ENCODE measurements at regions not wholly inside any gene's neighbourhood (a gene's known extent, or its start where the extent isn't known, plus 50 kb on each side); places are given as distances from the start of the nearest gene placed in this dataset.

DNA sequence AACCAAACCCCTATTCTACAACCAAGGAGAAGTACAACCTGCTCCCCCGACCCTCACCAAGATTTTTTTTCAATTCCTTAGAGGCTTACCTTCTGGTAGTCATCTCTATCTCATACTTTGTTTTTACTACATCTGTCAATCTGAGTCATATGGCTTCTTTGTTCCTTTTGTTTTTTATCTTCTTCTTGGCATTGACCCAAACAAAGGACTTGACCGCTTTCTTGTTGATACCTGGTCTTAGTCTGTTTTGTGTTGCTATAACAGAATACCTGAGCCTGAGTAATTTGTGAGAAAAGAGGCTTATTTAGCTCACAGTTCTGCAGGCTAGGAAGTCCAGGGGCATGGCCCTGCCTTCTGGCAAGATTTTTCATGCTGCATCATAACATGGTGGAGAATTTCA lies 352.7 kb downstream of the MLLT3 start:
- H2BK15ac ChIP-seq (ENCODE audit: low read length): no peak overlapping the region
- H4K20me1 ChIP-seq (replicated peaks in 1 of 2; ENCODE audit: control insufficient read depth in 1 of 2, insufficient read depth in 2 of 2, low read length in 2 of 2): no peaks in the 10 kb centered on the region
- no peak overlapping the region for H2AK5ac ChIP-seq (ENCODE audit: low read depth, low read length)
- H3K56ac ChIP-seq (replicated peaks; ENCODE audit: insufficient read length, low read depth, low read length): no peak overlapping the region
- no peak overlapping the region for H3K4me2 ChIP-seq (ENCODE audit: insufficient read depth in 1 of 2, low read depth in 2 of 2, low read length in 2 of 2)
- no peak overlapping the region for H3K4ac ChIP-seq (replicated peaks; ENCODE audit: insufficient read length, low read depth, low read length)
- no peak overlapping the region for H3K9ac ChIP-seq (replicated peaks in 1 of 4; ENCODE audit: extremely low read depth in 1 of 4, low read depth in 3 of 4, low read length in 3 of 4)
- no peak overlapping the region for H3K4me3 ChIP-seq (ENCODE audit: extremely low read depth in 1 of 4, insufficient read depth in 2 of 4, low read depth in 3 of 4, low read length in 4 of 4)
- H3K36me3 ChIP-seq (ENCODE audit: control insufficient read depth in 2 of 4, insufficient read depth in 4 of 4, low read length in 3 of 4): no peaks in the 10 kb centered on the region; a peak in 1 of 8 replicates
- no peaks in the 10 kb centered on the region; a peak in 1 of 7 replicates for H3K27me3 ChIP-seq (replicated peaks in 1 of 4; ENCODE audit: control insufficient read depth in 3 of 4, extremely low read depth in 1 of 4, insufficient read depth in 3 of 4, low read length in 3 of 4)
- H3K9me3 ChIP-seq (ENCODE audit: insufficient read depth in 2 of 2, low read depth in 1 of 2, low read length in 1 of 2): peaks cover 4 to 6% of the 10 kb centered on the region in 2 experiments; a peak in 1 of 4 replicates
- H3K23me2 ChIP-seq (ENCODE audit: low read depth, low read length): no peaks in the 10 kb centered on the region
- FAIRE-seq: no peak
- no peak overlapping the region for H2BK5ac ChIP-seq (ENCODE audit: low read depth, low read length)
- H4K5ac ChIP-seq (ENCODE audit: insufficient read length, low read depth, low read length): no peak overlapping the region
- H2BK120ac ChIP-seq (replicated peaks; ENCODE audit: low read depth, low read length): no peak overlapping the region
- H3K14ac ChIP-seq (ENCODE audit: insufficient read length): no peak overlapping the region
- no peak overlapping the region for H2AFZ ChIP-seq (ENCODE audit: low read length)
- TF ChIP-seq EP300 (IDR thresholded peaks at IDR 0.05; ENCODE audit: borderline replicate concordance in 1 of 2, low read depth in 2 of 2, low read length in 2 of 2): no peak
- no peak for TF ChIP-seq SP4 (IDR thresholded peaks at IDR 0.05; ENCODE audit: low read length)
- no peak for TF ChIP-seq HDAC2 (IDR thresholded peaks at IDR 0.05; ENCODE audit: borderline replicate concordance in 1 of 2, low read depth in 2 of 2, low read length in 2 of 2)
- no peak for TF ChIP-seq SP1 (IDR thresholded peaks at IDR 0.05; ENCODE audit: low read depth, low read length)
- no peak for TF ChIP-seq PHF8 (conservative IDR thresholded peaks at IDR 0.05; ENCODE audit: low read depth, low read length)
- no peak overlapping the region for H4K91ac ChIP-seq (replicated peaks; ENCODE audit: insufficient read length, low read length)
- WGBS, 2 experiments (ENCODE audit: extremely low coverage in 1 of 2, insufficient coverage in 1 of 2, insufficient read length in 1 of 2, insufficient replicate concordance in 2 of 2, low coverage in 1 of 2, low lambda C conversion rate in 2 of 2, missing lambda C conversion rate in 1 of 2): 96% methylated on average over 2 of the region's 2 CpGs; no CpG with 5 or more reads in 1 of the 2 experiments
- peaks cover 0 to 4% (median 0%) of the 10 kb centered on the region in 4 experiments; a peak in 2 of 7 replicates for H3K4me1 ChIP-seq (replicated peaks in 1 of 4; ENCODE audit: control insufficient read depth in 3 of 4, insufficient read depth in 4 of 4, low read length in 3 of 4)
- no peak overlapping the region for H2BK20ac ChIP-seq (ENCODE audit: low read length)
- H3K18ac ChIP-seq (ENCODE audit: extremely low read depth, low read length): no peak overlapping the region
- H2BK12ac ChIP-seq (ENCODE audit: low read depth, low read length): no peak overlapping the region
- H3K23ac ChIP-seq (ENCODE audit: insufficient read length): no peak overlapping the region
- no peak overlapping the region for H4K8ac ChIP-seq (ENCODE audit: extremely low read depth, insufficient read depth, low read length)
- ChIA-PET POLR2A (ENCODE audit: partially characterized antibody) (no interaction called here), CTCF (ENCODE audit: partially characterized antibody) (interaction anchor here (0.6 to 1.8 kb wide), 5 partner anchors 9 to 407 kb away, joined by 3 to 6 read pairs (median 3); no protein-coding TSS in a partner anchor)
- H3K79me2 ChIP-seq (ENCODE audit: control insufficient read depth in 1 of 2, insufficient read depth in 2 of 2, low read length in 2 of 2): no peaks in the 10 kb centered on the region
- no peak for DNase-seq (ENCODE audit: low read depth in 1 of 2, low spot score in 2 of 2)
- H3K79me1 ChIP-seq (ENCODE audit: low read depth, low read length): no peaks in the 10 kb centered on the region
- H3K27ac ChIP-seq (ENCODE audit: low read depth, low read length): no peak overlapping the region

Measured in H1 (cell line).